ENCODE measurements at regions not wholly inside any gene's neighbourhood (a gene's known extent, or its start where the extent isn't known, plus 50 kb on each side); places are given as distances from the start of the nearest gene placed in this dataset.

DNA sequence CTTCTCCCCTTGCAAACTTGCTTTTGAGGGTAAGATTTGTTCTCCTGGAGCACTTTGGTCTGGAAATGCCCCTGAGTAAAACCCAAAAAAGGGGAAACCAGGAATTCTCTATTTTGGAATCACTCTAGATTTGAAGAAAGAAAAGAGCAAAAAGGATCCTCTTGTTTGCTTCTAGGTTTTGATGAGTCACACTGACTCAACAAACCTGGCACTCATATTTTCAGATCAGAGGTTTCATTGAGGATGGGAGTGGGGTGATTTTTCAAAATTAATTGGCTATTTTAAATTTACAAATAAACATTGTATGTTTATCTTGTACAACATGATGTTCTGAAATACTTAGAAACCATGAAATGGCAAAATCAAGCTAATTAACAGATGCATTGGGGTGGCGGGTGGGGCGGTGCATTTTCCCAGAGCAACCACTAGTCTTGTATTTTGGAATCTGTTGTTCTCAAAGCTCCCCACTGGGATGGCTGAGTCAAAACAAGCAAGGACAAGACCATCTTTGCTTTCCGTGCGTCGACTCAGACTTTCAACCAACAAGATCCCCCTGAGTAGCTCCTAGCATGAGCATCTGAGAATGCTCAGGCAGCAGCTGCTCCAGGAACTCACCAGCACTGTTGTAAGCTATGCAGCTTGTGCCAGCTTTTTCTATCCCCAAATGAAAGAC, 451.4 kb downstream of the WDR72 start:
- DNase-seq (ENCODE audit: low read depth in 3 of 3, low spot score in 2 of 3), result no peak

- no peak for DNase-seq (ENCODE audit: low read depth in 3 of 3, low spot score in 2 of 3)
Measured at GRCh38 chr15:53305554-53305953, 453.9 kb downstream of the WDR72 start.

DNA sequence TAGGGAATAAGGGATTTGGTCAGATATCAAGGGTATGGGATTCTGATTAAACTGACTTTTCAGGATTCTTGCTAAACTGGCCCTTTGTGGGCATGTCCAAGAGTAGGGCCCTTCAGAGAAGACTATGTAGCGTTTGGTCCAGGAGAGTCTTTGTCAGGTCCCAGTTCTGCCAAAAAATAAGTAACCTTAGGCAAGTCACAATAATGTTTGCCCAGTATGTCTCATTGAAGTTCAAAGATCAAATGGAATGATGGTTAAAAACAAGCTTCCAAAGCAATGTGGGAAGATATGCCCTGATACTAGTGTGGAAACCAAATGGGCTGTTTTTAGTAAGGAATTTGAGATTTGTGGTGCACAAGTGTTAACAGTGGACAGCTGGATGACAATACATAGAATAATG, 454.4 kb downstream of the WDR72 start:
- DNase-seq (ENCODE audit: low read depth in 3 of 3, low spot score in 2 of 3), result no peak

GRCh38 chr15:53297828-53298227, 461.6 kb downstream of the WDR72 start:
- DNase-seq (ENCODE audit: low read depth in 3 of 3, low spot score in 2 of 3), result no peak

DNA sequence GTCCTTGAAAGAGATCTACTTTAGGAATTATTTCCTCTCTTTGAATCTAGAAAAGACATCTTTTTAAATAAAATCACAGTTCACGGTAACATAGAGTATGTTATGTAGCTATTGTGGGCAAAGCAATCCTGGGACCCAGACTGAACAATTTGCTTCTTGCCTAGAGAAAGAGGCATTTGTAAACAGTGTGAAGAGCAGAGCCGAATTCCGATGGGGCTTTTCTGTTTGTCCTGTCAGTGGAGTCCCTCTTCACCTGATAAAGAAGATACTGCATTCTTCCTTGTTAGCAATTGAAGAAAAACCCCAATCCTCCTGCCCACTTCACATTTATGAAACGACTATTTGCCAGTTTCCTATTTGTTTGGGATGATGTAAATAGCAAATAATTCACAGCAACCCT, 462.9 kb downstream of the WDR72 start:
- DNase-seq (ENCODE audit: low read depth in 3 of 3, low spot score in 2 of 3), result no peak

DNA sequence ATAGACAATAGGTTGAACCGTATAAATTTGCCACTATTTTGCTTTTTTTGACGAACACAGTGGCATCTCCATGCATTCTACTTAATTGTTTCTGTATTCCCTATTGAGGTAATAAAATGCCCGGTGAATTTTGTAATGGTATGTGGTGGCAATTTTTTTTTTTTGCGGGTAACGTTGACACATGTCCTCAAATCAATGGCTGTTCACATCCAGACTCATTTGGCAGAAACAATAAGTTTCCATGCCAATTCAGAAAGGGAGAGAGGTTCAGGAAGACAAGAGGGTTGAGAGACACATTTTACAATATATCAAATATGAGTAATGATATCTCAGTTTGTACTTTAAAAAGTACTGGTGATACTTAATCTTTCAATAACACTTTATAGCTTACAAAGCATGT, 463.9 kb downstream of the WDR72 start:
- DNase-seq (ENCODE audit: low read depth in 3 of 3, low spot score in 2 of 3), result no peak

DNA sequence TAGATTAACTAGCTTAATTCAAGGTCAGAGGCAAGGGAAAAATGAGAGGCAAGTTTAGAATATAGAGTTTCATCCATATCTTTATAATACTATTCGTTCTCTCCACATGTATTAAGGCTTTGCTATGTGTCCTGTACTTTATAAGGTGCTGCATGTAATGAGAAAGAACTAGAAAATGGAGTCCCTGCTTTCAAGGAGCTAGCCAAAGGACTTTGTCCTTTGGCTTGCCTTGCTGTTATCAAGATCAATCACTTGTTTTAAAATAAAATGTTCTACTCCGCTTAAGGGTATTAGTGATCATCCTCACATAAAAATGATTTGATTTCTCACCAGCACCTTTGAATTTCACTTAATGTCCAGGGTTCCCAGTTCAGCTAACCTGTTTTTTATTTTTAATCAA, 470.9 kb downstream of the WDR72 start:
- DNase-seq (ENCODE audit: low read depth in 3 of 3, low spot score in 2 of 3), result no peak

GRCh38 chr15:53274630-53275029, 484.5 kb upstream of the ONECUT1 start:
- no peak for DNase-seq (ENCODE audit: low read depth in 3 of 3, low spot score in 2 of 3)

DNA sequence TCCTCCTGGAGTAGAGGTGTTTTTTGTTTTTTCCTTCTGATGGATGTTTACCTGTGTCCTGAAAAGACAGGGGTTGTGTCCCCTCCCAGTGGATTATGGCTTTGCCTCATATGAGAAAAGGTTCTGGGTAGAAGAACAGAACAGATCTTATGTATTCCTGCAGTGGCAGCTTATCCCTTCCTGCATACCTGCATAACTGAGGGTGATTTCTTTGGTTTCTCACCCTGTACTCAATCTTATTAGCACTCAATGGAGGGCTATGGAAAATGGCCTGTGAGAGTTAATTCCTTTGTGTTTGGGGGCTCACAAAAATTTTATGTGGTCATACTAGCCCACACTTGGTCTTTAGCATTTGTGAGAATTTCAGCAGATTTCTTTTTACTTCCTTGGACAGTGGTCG, 482.0 kb upstream of the ONECUT1 start:
- DNase-seq (ENCODE audit: low read depth in 3 of 3, low spot score in 2 of 3), result no peak

DNA sequence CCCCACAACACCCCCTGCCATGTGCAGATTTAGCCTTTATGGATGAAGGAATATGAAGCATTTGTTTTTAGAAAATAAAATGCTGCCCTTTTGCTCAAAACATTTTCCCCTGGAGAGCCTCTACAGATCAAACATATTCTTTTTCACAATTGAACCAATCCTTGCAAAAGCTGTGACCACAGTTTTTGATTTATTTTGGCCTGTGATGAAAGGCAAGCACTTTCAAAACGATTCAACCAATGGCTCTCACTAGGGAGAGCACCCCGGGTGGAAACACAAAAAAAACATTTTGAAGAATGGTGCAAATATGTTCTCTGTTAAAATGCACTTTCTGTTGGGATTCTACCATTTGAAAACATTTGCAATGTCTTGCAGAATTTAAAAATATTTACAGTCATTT, 476.0 kb upstream of the ONECUT1 start:
- no peak for DNase-seq (ENCODE audit: low read depth in 3 of 3, low spot score in 2 of 3)

- DNase-seq (ENCODE audit: low read depth in 3 of 3, low spot score in 2 of 3), result no peak
Measured at GRCh38 chr15:53260647-53261046, 470.5 kb upstream of the ONECUT1 start.

GRCh38 chr15:53256457-53256856, 466.3 kb upstream of the ONECUT1 start:
- DNase-seq (ENCODE audit: low read depth in 3 of 3, low spot score in 2 of 3), result no peak

DNA sequence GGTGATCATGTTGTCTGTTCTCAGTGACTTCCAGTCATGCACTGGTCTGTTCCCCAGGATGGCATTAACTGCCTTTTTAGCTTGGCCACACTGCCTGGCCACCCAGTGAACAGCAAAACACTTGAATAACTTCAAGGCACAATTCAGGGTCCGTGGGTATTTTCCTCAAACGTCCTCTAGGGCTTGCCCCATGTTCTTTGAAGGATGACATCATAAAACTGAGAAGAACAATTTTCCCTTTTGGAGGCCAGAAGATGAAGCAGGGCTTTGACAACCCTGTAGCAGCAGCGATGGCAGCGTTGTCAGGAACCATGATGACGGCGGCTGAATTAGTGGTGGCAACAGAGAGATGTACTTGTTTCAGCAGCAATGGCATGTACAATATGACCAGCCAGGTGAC, 465.9 kb upstream of the ONECUT1 start:
- DNase-seq (ENCODE audit: low read depth in 3 of 3, low spot score in 2 of 3), result no peak

GRCh38 chr15:53251996-53252395, 461.9 kb upstream of the ONECUT1 start:
- no peak for DNase-seq (ENCODE audit: low read depth in 3 of 3, low spot score in 2 of 3)

GRCh38 chr15:53251523-53251922, 461.4 kb upstream of the ONECUT1 start:
- no peak for DNase-seq (ENCODE audit: low read depth in 3 of 3, low spot score in 2 of 3)

DNA sequence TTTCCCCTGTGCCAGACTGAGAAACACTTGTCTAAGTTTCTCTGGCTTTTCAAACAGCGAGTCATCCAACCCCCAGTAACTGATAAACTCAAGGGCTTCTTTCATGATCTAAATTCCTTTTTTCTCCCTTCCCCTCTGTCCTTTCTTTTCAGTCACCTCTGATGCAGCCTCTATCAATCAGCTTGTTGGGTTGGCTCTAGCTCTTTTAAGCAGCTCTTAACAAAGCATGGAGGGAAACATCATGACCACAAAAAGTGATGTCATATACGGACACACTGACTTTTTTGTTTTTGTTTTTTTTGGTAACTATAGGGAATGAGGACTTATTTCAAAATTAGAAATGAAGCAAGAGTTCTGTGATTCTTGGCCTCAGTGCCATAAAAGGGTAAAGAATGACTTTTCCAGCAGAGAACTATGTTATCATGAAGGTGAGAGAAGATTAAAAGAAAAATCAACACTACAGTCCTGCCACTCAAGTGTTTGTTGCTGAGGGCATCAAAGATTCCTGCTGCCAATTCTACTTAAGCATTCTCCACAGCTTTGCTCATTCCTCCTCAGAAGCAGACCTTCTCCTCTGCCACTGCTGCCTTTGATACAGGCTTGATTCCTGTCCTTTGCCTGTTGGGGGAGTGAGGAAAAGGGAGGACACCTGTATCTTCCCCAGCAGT, 457.0 kb upstream of the ONECUT1 start:
- DNase-seq (ENCODE audit: low read depth in 3 of 3, low spot score in 2 of 3), result no peak

DNA sequence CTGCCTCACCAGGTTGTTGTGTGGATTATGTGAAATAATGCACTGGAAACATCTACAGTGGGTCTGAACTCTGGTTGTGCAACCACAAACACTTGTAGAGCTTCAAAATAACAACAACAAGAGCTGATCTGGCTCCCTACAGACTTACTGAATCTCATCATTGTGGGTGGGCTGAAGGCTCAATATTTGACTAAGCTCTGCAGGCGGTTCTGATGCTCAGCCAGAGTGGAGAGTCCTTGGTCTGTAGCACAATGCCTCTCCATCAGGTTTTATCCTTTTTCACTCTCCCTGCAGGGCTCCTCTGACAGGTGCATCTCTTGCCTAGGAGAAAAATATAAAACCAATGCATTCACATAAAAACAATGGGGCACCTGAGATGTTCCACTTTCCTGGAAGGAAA, 456.3 kb upstream of the ONECUT1 start:
- no peak for DNase-seq (ENCODE audit: low read depth in 3 of 3, low spot score in 2 of 3)

DNA sequence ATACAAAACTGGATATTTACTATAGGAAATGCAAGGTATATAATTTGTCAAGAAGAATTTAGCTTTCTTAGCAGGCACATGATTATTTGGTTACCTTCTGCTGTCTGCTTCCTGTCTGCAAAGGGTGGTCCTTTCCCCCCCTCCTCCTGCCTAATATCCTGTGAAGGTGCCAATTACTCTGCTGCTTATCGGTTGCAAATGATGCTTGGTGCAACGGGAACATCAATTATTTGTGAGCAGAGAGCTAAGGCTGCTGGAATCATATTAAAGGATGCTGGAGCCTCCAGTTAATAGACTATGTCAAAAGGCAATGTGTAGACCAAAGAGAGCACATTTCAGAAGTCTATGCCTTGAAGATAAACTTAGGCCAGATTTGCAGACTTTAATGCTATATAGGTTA, 443.7 kb upstream of the ONECUT1 start:
- no peak for DNase-seq (ENCODE audit: low read depth in 3 of 3, low spot score in 2 of 3)

DNA sequence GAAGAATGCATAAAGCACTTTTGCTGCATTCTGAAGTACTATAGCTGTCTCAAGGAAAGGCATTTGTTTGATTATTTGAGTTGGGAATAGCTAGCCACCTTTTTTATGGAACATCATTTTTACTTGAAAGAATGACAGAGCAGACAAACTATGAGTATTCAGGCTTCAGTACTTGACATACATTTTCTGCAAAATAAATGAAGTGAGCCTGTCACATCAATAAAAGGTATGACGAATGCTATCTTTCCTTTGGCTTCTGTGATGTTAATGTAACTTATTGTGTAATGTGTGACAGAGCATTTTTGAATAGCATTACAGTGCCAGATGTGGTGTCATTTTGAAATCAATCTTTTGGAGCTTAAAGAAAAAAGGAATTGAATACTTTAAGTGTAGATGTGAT, 440.3 kb upstream of the ONECUT1 start:
- no peak for DNase-seq (ENCODE audit: low read depth in 3 of 3, low spot score in 2 of 3)

- DNase-seq (ENCODE audit: low read depth in 3 of 3, low spot score in 2 of 3), result no peak
Measured at GRCh38 chr15:53226559-53226958, 436.4 kb upstream of the ONECUT1 start.

DNA sequence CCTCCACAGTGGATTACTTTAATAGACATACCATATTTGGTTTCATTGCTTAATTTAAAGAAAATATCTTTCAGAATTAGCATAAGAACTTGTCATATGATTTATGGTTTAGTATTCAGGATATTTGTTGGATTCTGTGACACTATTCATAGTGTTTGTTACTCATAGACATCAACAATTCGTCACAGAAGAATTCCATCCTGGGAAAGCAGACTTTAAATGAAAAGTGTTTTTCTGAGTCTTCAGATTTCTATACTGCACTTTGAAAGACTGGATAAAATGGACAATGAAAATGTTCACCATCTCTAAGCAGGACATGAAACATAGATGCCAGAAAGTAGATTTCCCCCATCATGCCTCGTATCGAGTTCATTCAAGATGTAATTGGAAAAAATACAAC, 435.6 kb upstream of the ONECUT1 start:
- DNase-seq (ENCODE audit: low read depth in 3 of 3, low spot score in 2 of 3), result no peak

- DNase-seq (ENCODE audit: low read depth in 3 of 3, low spot score in 2 of 3), result no peak
Measured at GRCh38 chr15:53224371-53224770, 434.2 kb upstream of the ONECUT1 start.

- no peak for DNase-seq (ENCODE audit: low read depth in 3 of 3, low spot score in 2 of 3)
Measured at GRCh38 chr15:53223815-53224214, 433.7 kb upstream of the ONECUT1 start.

All from right renal cortex interstitium (tissue), 3 donors.